A673 (cell line): ENCODE measurements at regions not wholly inside any gene's neighbourhood (a gene's known extent, or its start where the extent isn't known, plus 50 kb on each side); places are given as distances from the start of the nearest gene placed in this dataset.

Source experiments
- CTCF ChIP-seq: fragments of 300-800, 200-600 bp; sonication (generic); conservative IDR thresholded peaks from 2 replicates; pipeline ENCODE4 v1.5.1; 2017; ENCODE audit warnings: low read depth, mild to moderate bottlenecking, antibody characterized with exemption, low read length, moderate library complexity, mixed read lengths
- EZH2 ChIP-seq: fragments of 200-600 bp; sonication (generic); IDR thresholded peaks from 2 replicates; pipeline ENCODE4 v1.6.1; 2017; ENCODE audit warnings: borderline replicate concordance, low read depth, mild to moderate bottlenecking, mixed read lengths, antibody characterized with exemption, low read length; ENCODE audit not compliant: poor library complexity, severe bottlenecking

- TF ChIP-seq CTCF: no peak
- no peak for TF ChIP-seq EZH2
These were observed 61.6 kb upstream of the ECE1 start for GRCh38 chr1:21351901-21352300.
